ENCODE measurements at regions not wholly inside any gene's neighbourhood (a gene's known extent, or its start where the extent isn't known, plus 50 kb on each side); places are given as distances from the start of the nearest gene placed in this dataset.
A peak's percentile ranks its signal among the peaks of the same experiment; 100 is the strongest.
"Not testable (repeated sequence)": the region's sequence is repeated elsewhere in the genome, so short reads cannot be mapped to it uniquely, and the experiment has no call there.

- H3K9me3 ChIP-seq (ENCODE audit: control insufficient read depth in 2 of 2, insufficient read depth in 1 of 2, low read depth in 1 of 2, low read length in 1 of 2); H3K4me1 ChIP-seq (ENCODE audit: control insufficient read depth in 2 of 2, insufficient read depth in 2 of 2, low read length in 1 of 2); H3K4me3 ChIP-seq (ENCODE audit: low read depth in 1 of 2, low read length in 2 of 2); H3K36me3 ChIP-seq (ENCODE audit: control insufficient read depth in 2 of 2, insufficient read depth in 2 of 2, low read length in 1 of 2); H3K27ac ChIP-seq (ENCODE audit: low read depth in 2 of 2, low read length in 1 of 2); H3K27me3 ChIP-seq (ENCODE audit: control insufficient read depth in 1 of 2, insufficient read depth in 2 of 2, low read length in 2 of 2): not testable (repeated sequence)
- 90 to 93% methylated on average over 5 to 6 of the region's 14 CpGs for WGBS, 2 donors
Observed at GRCh38 chr2:89537862-89538261, 846.4 kb downstream of the RPIA start.

GRCh38 chr2:89544110-89544509 is 852.6 kb downstream of the RPIA start:
- WGBS, 2 donors, result 74 to 86% methylated on average over 4 to 5 of the region's 8 CpGs
- H3K27ac ChIP-seq (ENCODE audit: low read depth in 2 of 2, low read length in 1 of 2); H3K4me3 ChIP-seq (ENCODE audit: low read depth in 1 of 2, low read length in 2 of 2); H3K9me3 ChIP-seq (ENCODE audit: control insufficient read depth in 2 of 2, insufficient read depth in 1 of 2, low read depth in 1 of 2, low read length in 1 of 2); H3K36me3 ChIP-seq (ENCODE audit: control insufficient read depth in 2 of 2, insufficient read depth in 2 of 2, low read length in 1 of 2); H3K27me3 ChIP-seq (ENCODE audit: control insufficient read depth in 1 of 2, insufficient read depth in 2 of 2, low read length in 2 of 2); H3K4me1 ChIP-seq (ENCODE audit: control insufficient read depth in 2 of 2, insufficient read depth in 2 of 2, low read length in 1 of 2): not testable (repeated sequence)

GRCh38 chr2:89579154-89579553 is 887.7 kb downstream of the RPIA start:
- H3K36me3 ChIP-seq (ENCODE audit: control insufficient read depth in 2 of 2, insufficient read depth in 2 of 2, low read length in 1 of 2); H3K9me3 ChIP-seq (ENCODE audit: control insufficient read depth in 2 of 2, insufficient read depth in 1 of 2, low read depth in 1 of 2, low read length in 1 of 2); H3K4me1 ChIP-seq (ENCODE audit: control insufficient read depth in 2 of 2, insufficient read depth in 2 of 2, low read length in 1 of 2); H3K27ac ChIP-seq (ENCODE audit: low read depth in 2 of 2, low read length in 1 of 2); H3K27me3 ChIP-seq (ENCODE audit: control insufficient read depth in 1 of 2, insufficient read depth in 2 of 2, low read length in 2 of 2); H3K4me3 ChIP-seq (ENCODE audit: low read depth in 1 of 2, low read length in 2 of 2): not testable (repeated sequence)
- WGBS, 2 donors, result 92 to 93% methylated on average over 5 to 7 of the region's 8 CpGs

GRCh38 chr2:89582816-89583215 is 891.3 kb downstream of the RPIA start:
- H3K4me3 ChIP-seq (ENCODE audit: low read depth in 1 of 2, low read length in 2 of 2); H3K36me3 ChIP-seq (ENCODE audit: control insufficient read depth in 2 of 2, insufficient read depth in 2 of 2, low read length in 1 of 2); H3K9me3 ChIP-seq (ENCODE audit: control insufficient read depth in 2 of 2, insufficient read depth in 1 of 2, low read depth in 1 of 2, low read length in 1 of 2); H3K4me1 ChIP-seq (ENCODE audit: control insufficient read depth in 2 of 2, insufficient read depth in 2 of 2, low read length in 1 of 2); H3K27me3 ChIP-seq (ENCODE audit: control insufficient read depth in 1 of 2, insufficient read depth in 2 of 2, low read length in 2 of 2); H3K27ac ChIP-seq (ENCODE audit: low read depth in 2 of 2, low read length in 1 of 2): not testable (repeated sequence)
- 83 to 88% methylated on average over 4 to 5 of the region's 17 CpGs for WGBS, 2 donors

- H3K4me3 ChIP-seq (ENCODE audit: low read depth in 1 of 2, low read length in 2 of 2); H3K27ac ChIP-seq (ENCODE audit: low read depth in 2 of 2, low read length in 1 of 2); H3K36me3 ChIP-seq (ENCODE audit: control insufficient read depth in 2 of 2, insufficient read depth in 2 of 2, low read length in 1 of 2); H3K9me3 ChIP-seq (ENCODE audit: control insufficient read depth in 2 of 2, insufficient read depth in 1 of 2, low read depth in 1 of 2, low read length in 1 of 2); H3K4me1 ChIP-seq (ENCODE audit: control insufficient read depth in 2 of 2, insufficient read depth in 2 of 2, low read length in 1 of 2); H3K27me3 ChIP-seq (ENCODE audit: control insufficient read depth in 1 of 2, insufficient read depth in 2 of 2, low read length in 2 of 2): not testable (repeated sequence)
- WGBS, 2 donors, result 57 to 70% methylated on average over 8 to 10 of the region's 14 CpGs
Observed at GRCh38 chr2:89584046-89584445, 892.6 kb downstream of the RPIA start.

- H3K27ac ChIP-seq (ENCODE audit: low read depth in 2 of 2, low read length in 1 of 2); H3K4me1 ChIP-seq (ENCODE audit: control insufficient read depth in 2 of 2, insufficient read depth in 2 of 2, low read length in 1 of 2); H3K27me3 ChIP-seq (ENCODE audit: control insufficient read depth in 1 of 2, insufficient read depth in 2 of 2, low read length in 2 of 2); H3K9me3 ChIP-seq (ENCODE audit: control insufficient read depth in 2 of 2, insufficient read depth in 1 of 2, low read depth in 1 of 2, low read length in 1 of 2); H3K36me3 ChIP-seq (ENCODE audit: control insufficient read depth in 2 of 2, insufficient read depth in 2 of 2, low read length in 1 of 2): not testable (repeated sequence)
- peak overlapping the region; percentile 40 to 44 for H3K4me3 ChIP-seq (ENCODE audit: low read depth in 1 of 2, low read length in 2 of 2)
- WGBS, 2 donors, result 7 to 12% methylated on average over 3 to 9 of the region's 21 CpGs
Observed at GRCh38 chr2:89584868-89585557, 893.5 kb downstream of the RPIA start.

GRCh38 chr2:89585558-89585920 is 894.1 kb downstream of the RPIA start:
- H3K27ac ChIP-seq (ENCODE audit: low read depth in 2 of 2, low read length in 1 of 2), result not testable (repeated sequence)
- WGBS, 2 donors, result 5 to 6% methylated on average over 15 to 27 of the region's 34 CpGs

GRCh38 chr2:89599843-89600242 is 908.4 kb downstream of the RPIA start:
- not testable (repeated sequence) for H3K9me3 ChIP-seq (ENCODE audit: control insufficient read depth in 2 of 2, insufficient read depth in 1 of 2, low read depth in 1 of 2, low read length in 1 of 2); H3K27ac ChIP-seq (ENCODE audit: low read depth in 2 of 2, low read length in 1 of 2); H3K4me3 ChIP-seq (ENCODE audit: low read depth in 1 of 2, low read length in 2 of 2); H3K27me3 ChIP-seq (ENCODE audit: control insufficient read depth in 1 of 2, insufficient read depth in 2 of 2, low read length in 2 of 2); H3K36me3 ChIP-seq (ENCODE audit: control insufficient read depth in 2 of 2, insufficient read depth in 2 of 2, low read length in 1 of 2); H3K4me1 ChIP-seq (ENCODE audit: control insufficient read depth in 2 of 2, insufficient read depth in 2 of 2, low read length in 1 of 2)
- 50 to 60% methylated on average over 3 of the region's 4 CpGs for WGBS, 2 donors

More at GRCh38 chr2:89585558-89585920, 894.1 kb downstream of the RPIA start:
- not testable (repeated sequence) for H3K36me3 ChIP-seq (ENCODE audit: control insufficient read depth in 2 of 2, insufficient read depth in 2 of 2, low read length in 1 of 2); H3K4me1 ChIP-seq (ENCODE audit: control insufficient read depth in 2 of 2, insufficient read depth in 2 of 2, low read length in 1 of 2); H3K27me3 ChIP-seq (ENCODE audit: control insufficient read depth in 1 of 2, insufficient read depth in 2 of 2, low read length in 2 of 2); H3K9me3 ChIP-seq (ENCODE audit: control insufficient read depth in 2 of 2, insufficient read depth in 1 of 2, low read depth in 1 of 2, low read length in 1 of 2)
- peak overlapping the region; percentile 40 to 44 for H3K4me3 ChIP-seq (ENCODE audit: low read depth in 1 of 2, low read length in 2 of 2)

- H3K9me3 ChIP-seq (ENCODE audit: control insufficient read depth in 2 of 2, insufficient read depth in 1 of 2, low read depth in 1 of 2, low read length in 1 of 2); H3K36me3 ChIP-seq (ENCODE audit: control insufficient read depth in 2 of 2, insufficient read depth in 2 of 2, low read length in 1 of 2); H3K27ac ChIP-seq (ENCODE audit: low read depth in 2 of 2, low read length in 1 of 2); H3K4me1 ChIP-seq (ENCODE audit: control insufficient read depth in 2 of 2, insufficient read depth in 2 of 2, low read length in 1 of 2); H3K4me3 ChIP-seq (ENCODE audit: low read depth in 1 of 2, low read length in 2 of 2); H3K27me3 ChIP-seq (ENCODE audit: control insufficient read depth in 1 of 2, insufficient read depth in 2 of 2, low read length in 2 of 2): not testable (repeated sequence)
- WGBS, 2 donors, result 58 to 68% methylated on average over 2 of the region's 2 CpGs
Observed at GRCh38 chr2:89606514-89606913, 915.0 kb downstream of the RPIA start.

GRCh38 chr2:89610207-89610926 is 918.9 kb downstream of the RPIA start:
- not testable (repeated sequence) for H3K27me3 ChIP-seq (ENCODE audit: control insufficient read depth in 1 of 2, insufficient read depth in 2 of 2, low read length in 2 of 2); H3K27ac ChIP-seq (ENCODE audit: low read depth in 2 of 2, low read length in 1 of 2); H3K4me1 ChIP-seq (ENCODE audit: control insufficient read depth in 2 of 2, insufficient read depth in 2 of 2, low read length in 1 of 2); H3K9me3 ChIP-seq (ENCODE audit: control insufficient read depth in 2 of 2, insufficient read depth in 1 of 2, low read depth in 1 of 2, low read length in 1 of 2); H3K4me3 ChIP-seq (ENCODE audit: low read depth in 1 of 2, low read length in 2 of 2); H3K36me3 ChIP-seq (ENCODE audit: control insufficient read depth in 2 of 2, insufficient read depth in 2 of 2, low read length in 1 of 2)
- WGBS, 2 donors, result 92 to 94% methylated on average over 33 of the region's 33 CpGs
